NT2/D1 (cell line): ENCODE measurements at regions not wholly inside any gene's neighbourhood (a gene's known extent, or its start where the extent isn't known, plus 50 kb on each side); places are given as distances from the start of the nearest gene placed in this dataset.

Source experiments
- SUZ12 ChIP-seq: IDR thresholded peaks from 2 replicates; pipeline ENCODE4 v1.6.1; 2011; ENCODE audit not compliant: insufficient read length, insufficient read depth; ENCODE audit errors: extremely low read depth
- YY1 ChIP-seq: IDR thresholded peaks from 2 replicates; pipeline ENCODE4 v1.6.1; 2011; ENCODE audit not compliant: insufficient read length, insufficient read depth
- ZNF274 ChIP-seq: IDR thresholded peaks from 2 replicates; pipeline ENCODE4 v1.6.1; 2011; ENCODE audit warnings: mild to moderate bottlenecking, low read depth, low read length

DNA sequence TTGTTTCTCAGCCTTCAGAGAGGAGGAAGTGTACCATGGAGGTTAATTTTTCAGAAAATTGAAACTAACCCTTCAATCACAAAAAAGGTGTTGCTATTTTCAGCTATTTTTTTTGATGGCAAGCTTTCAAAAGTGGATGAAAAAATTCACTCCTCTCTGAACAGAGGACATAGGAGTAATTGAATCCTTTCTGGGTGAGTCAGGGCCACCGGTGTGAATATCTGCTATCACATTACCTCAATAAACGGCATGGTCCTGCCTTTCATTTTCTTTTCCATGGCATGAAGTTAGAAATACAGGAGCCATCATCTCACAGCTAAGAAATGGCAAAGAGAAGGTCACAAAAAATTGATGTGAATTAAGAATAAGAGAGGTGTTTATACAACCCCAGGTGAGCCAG, 90.2 kb upstream of the CCDC112 start:
- TF ChIP-seq YY1 (no peak), ZNF274 (no peak), SUZ12 (no peak)
